DMS153 treated with DMSO at 0.1 percent for 48 hours (cell line): ENCODE measurements at regions not wholly inside any gene's neighbourhood (a gene's known extent, or its start where the extent isn't known, plus 50 kb on each side); places are given as distances from the start of the nearest gene placed in this dataset.

Experiments
- DNase-seq: peaks from one replicate; lab custom pipeline; 2025; ENCODE audit not compliant: unreplicated experiment; lab: John Stamatoyannopoulos, UW

GRCh38 chr10:121069061-121069850 is 218.1 kb downstream of the WDR11 start:
- DNase-seq: no peak

GRCh38 chr10:121070275-121071070 is 219.3 kb downstream of the WDR11 start:
- peak; percentile 35 for DNase-seq

GRCh38 chr10:121071901-121072300 is 220.7 kb downstream of the WDR11 start:
- DNase-seq: no peak

- no peak for DNase-seq
These were observed 222.6 kb downstream of the WDR11 start for GRCh38 chr10:121073728-121074127.

GRCh38 chr10:121076776-121077715 is 225.9 kb downstream of the WDR11 start:
- no peak for DNase-seq

GRCh38 chr10:121078036-121078435 is 226.9 kb downstream of the WDR11 start:
- no peak for DNase-seq

GRCh38 chr10:121078672-121079102 is 227.5 kb downstream of the WDR11 start:
- DNase-seq: no peak

GRCh38 chr10:121079226-121079625 is 228.1 kb downstream of the WDR11 start:
- no peak for DNase-seq

GRCh38 chr10:121080281-121080891 is 229.2 kb downstream of the WDR11 start:
- DNase-seq: no peak

GRCh38 chr10:121081306-121081705 is 230.1 kb downstream of the WDR11 start:
- no peak for DNase-seq

- no peak for DNase-seq
These were observed 231.8 kb downstream of the WDR11 start for GRCh38 chr10:121082984-121083383.

GRCh38 chr10:121084016-121084674 is 233.0 kb downstream of the WDR11 start:
- no peak for DNase-seq

GRCh38 chr10:121084675-121085070 is 233.5 kb downstream of the WDR11 start:
- no peak for DNase-seq

GRCh38 chr10:121085367-121085766 is 234.2 kb downstream of the WDR11 start:
- DNase-seq: no peak

GRCh38 chr10:121087129-121087528 is 236.0 kb downstream of the WDR11 start:
- no peak for DNase-seq

GRCh38 chr10:121087688-121088087 is 236.5 kb downstream of the WDR11 start:
- DNase-seq: no peak

GRCh38 chr10:121088524-121088923 is 237.4 kb downstream of the WDR11 start:
- no peak for DNase-seq

- DNase-seq: no peak
These were observed 238.3 kb downstream of the WDR11 start for GRCh38 chr10:121089434-121089833.

GRCh38 chr10:121091961-121092719 is 241.0 kb downstream of the WDR11 start:
- no peak for DNase-seq
